ENCODE measurements at regions not wholly inside any gene's neighbourhood (a gene's known extent, or its start where the extent isn't known, plus 50 kb on each side); places are given as distances from the start of the nearest gene placed in this dataset.

- TF ChIP-seq, protein P1, sequence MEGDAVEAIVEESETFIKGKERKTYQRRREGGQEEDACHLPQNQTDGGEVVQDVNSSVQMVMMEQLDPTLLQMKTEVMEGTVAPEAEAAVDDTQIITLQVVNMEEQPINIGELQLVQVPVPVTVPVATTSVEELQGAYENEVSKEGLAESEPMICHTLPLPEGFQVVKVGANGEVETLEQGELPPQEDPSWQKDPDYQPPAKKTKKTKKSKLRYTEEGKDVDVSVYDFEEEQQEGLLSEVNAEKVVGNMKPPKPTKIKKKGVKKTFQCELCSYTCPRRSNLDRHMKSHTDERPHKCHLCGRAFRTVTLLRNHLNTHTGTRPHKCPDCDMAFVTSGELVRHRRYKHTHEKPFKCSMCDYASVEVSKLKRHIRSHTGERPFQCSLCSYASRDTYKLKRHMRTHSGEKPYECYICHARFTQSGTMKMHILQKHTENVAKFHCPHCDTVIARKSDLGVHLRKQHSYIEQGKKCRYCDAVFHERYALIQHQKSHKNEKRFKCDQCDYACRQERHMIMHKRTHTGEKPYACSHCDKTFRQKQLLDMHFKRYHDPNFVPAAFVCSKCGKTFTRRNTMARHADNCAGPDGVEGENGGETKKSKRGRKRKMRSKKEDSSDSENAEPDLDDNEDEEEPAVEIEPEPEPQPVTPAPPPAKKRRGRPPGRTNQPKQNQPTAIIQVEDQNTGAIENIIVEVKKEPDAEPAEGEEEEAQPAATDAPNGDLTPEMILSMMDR (IDR thresholded peaks at IDR 0.05; ENCODE audit: extremely low read depth, low read depth, low read length), result no peak
- H3K27me3 ChIP-seq (ENCODE audit: insufficient read depth, low read length), result no peaks in the 10 kb centered on the region
- H3K27ac ChIP-seq (ENCODE audit: low read depth, low read length), result no peak overlapping the region
- no peaks in the 10 kb centered on the region for H3K4me1 ChIP-seq (ENCODE audit: insufficient read depth, low read length)
- peaks cover 2% of the 10 kb centered on the region for H4K20me1 ChIP-seq (ENCODE audit: insufficient read depth, low read length)
- no peaks in the 10 kb centered on the region for H3K36me3 ChIP-seq (ENCODE audit: insufficient read depth, low read length)
- H3K4me3 ChIP-seq (ENCODE audit: insufficient read depth, low read length), result no peak overlapping the region
- H3K9me3 ChIP-seq (ENCODE audit: low read depth, low read length), result no peaks in the 10 kb centered on the region
- no peak overlapping the region for H2AFZ ChIP-seq (ENCODE audit: low read length)
- DNase-seq (ENCODE audit: insufficient read length, low spot score, missing footprints), result no peak
- H3K4me2 ChIP-seq (ENCODE audit: insufficient read depth, low read length), result no peak overlapping the region
- H3K79me2 ChIP-seq (ENCODE audit: insufficient read depth, low read length), result no peaks in the 10 kb centered on the region
Measured at GRCh38 chr21:16492356-16492755, 762.6 kb downstream of the USP25 start.

GRCh38 chr21:16492892-16493291 lies 763.1 kb downstream of the USP25 start:
- TF ChIP-seq, protein P1 (IDR thresholded peaks at IDR 0.05; ENCODE audit: extremely low read depth, low read depth, low read length), result no peak
- no peak for DNase-seq (ENCODE audit: insufficient read length, low spot score, missing footprints)
- Histone ChIP-seq H3K4me3 (ENCODE audit: insufficient read depth, low read length) (no peak overlapping the region), H2AFZ (ENCODE audit: low read length) (no peak overlapping the region), H3K36me3 (ENCODE audit: insufficient read depth, low read length) (no peaks in the 10 kb centered on the region), H3K27me3 (ENCODE audit: insufficient read depth, low read length) (no peaks in the 10 kb centered on the region), H3K9me3 (ENCODE audit: low read depth, low read length) (no peaks in the 10 kb centered on the region), H3K4me2 (ENCODE audit: insufficient read depth, low read length) (no peak overlapping the region), H3K79me2 (ENCODE audit: insufficient read depth, low read length) (no peaks in the 10 kb centered on the region), H3K4me1 (ENCODE audit: insufficient read depth, low read length) (no peaks in the 10 kb centered on the region), H4K20me1 (ENCODE audit: insufficient read depth, low read length) (peaks cover 2% of the 10 kb centered on the region), H3K27ac (ENCODE audit: low read depth, low read length) (no peak overlapping the region)

GRCh38 chr21:16496609-16497008 lies 766.8 kb downstream of the USP25 start:
- TF ChIP-seq, protein P1 (IDR thresholded peaks at IDR 0.05; ENCODE audit: extremely low read depth, low read depth, low read length), result no peak
- no peaks in the 10 kb centered on the region for H3K27me3 ChIP-seq (ENCODE audit: insufficient read depth, low read length)
- no peaks in the 10 kb centered on the region for H3K36me3 ChIP-seq (ENCODE audit: insufficient read depth, low read length)
- H3K4me2 ChIP-seq (ENCODE audit: insufficient read depth, low read length), result no peak overlapping the region
- H3K27ac ChIP-seq (ENCODE audit: low read depth, low read length), result no peak overlapping the region
- no peak overlapping the region for H3K4me3 ChIP-seq (ENCODE audit: insufficient read depth, low read length)
- H4K20me1 ChIP-seq (ENCODE audit: insufficient read depth, low read length), result peaks cover 2% of the 10 kb centered on the region
- no peaks in the 10 kb centered on the region for H3K9me3 ChIP-seq (ENCODE audit: low read depth, low read length)
- no peaks in the 10 kb centered on the region for H3K79me2 ChIP-seq (ENCODE audit: insufficient read depth, low read length)
- no peak for DNase-seq (ENCODE audit: insufficient read length, low spot score, missing footprints)
- no peak overlapping the region for H2AFZ ChIP-seq (ENCODE audit: low read length)
- no peaks in the 10 kb centered on the region for H3K4me1 ChIP-seq (ENCODE audit: insufficient read depth, low read length)

- no peak for DNase-seq (ENCODE audit: insufficient read length, low spot score, missing footprints)
- H3K9me3 ChIP-seq (ENCODE audit: low read depth, low read length), result no peaks in the 10 kb centered on the region
- no peaks in the 10 kb centered on the region for H3K79me2 ChIP-seq (ENCODE audit: insufficient read depth, low read length)
- H3K4me1 ChIP-seq (ENCODE audit: insufficient read depth, low read length), result peaks cover 7% of the 10 kb centered on the region
- TF ChIP-seq, protein P1 (IDR thresholded peaks at IDR 0.05; ENCODE audit: extremely low read depth, low read depth, low read length), result no peak
- H4K20me1 ChIP-seq (ENCODE audit: insufficient read depth, low read length), result peaks cover 2% of the 10 kb centered on the region
- no peaks in the 10 kb centered on the region for H3K36me3 ChIP-seq (ENCODE audit: insufficient read depth, low read length)
- no peak overlapping the region for H2AFZ ChIP-seq (ENCODE audit: low read length)
- no peak overlapping the region for H3K4me2 ChIP-seq (ENCODE audit: insufficient read depth, low read length)
- H3K27ac ChIP-seq (ENCODE audit: low read depth, low read length), result no peak overlapping the region
- no peak overlapping the region for H3K4me3 ChIP-seq (ENCODE audit: insufficient read depth, low read length)
- H3K27me3 ChIP-seq (ENCODE audit: insufficient read depth, low read length), result no peaks in the 10 kb centered on the region
Measured at GRCh38 chr21:16500271-16500670, 770.5 kb downstream of the USP25 start.
